Fibroblast of skin of abdomen (primary cell): ENCODE measurements at regions not wholly inside any gene's neighbourhood (a gene's known extent, or its start where the extent isn't known, plus 50 kb on each side); places are given as distances from the start of the nearest gene placed in this dataset.
A peak's percentile ranks its signal among the peaks of the same experiment; 100 is the strongest.
"Not testable (repeated sequence)": the region's sequence is repeated elsewhere in the genome, so short reads cannot be mapped to it uniquely, and the experiment has no call there.

Experiments
- DNase-seq: peaks from one replicate; pipeline ENCODE4 v3.0.0-alpha.2; 2013

- DNase-seq, result no peak
These were observed 73.7 kb upstream of the H2AZ1 start for GRCh38 chr4:100023800-100024199.

GRCh38 chr4:100022792-100023222, 72.7 kb upstream of the H2AZ1 start:
- DNase-seq, result no peak

DNA sequence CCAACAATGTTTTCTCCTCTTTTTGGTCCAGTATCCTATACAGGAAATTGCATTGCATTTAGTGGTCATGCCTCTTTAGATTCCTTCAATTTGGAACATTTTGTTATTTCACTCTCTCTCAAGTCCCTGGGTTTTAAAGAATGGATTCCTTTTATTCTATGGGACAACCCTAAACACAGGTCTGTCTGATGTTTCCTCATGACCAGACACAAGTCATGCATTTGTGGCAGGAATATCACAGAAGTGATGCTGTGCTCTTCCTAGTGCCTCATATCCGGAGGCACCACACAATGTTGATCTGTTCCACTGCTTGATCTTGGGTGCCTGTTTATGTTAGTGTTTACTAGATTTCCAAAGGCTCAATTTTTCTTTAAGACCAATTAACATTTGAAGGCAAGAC, 69.7 kb upstream of the H2AZ1 start:
- no peak for DNase-seq

DNA sequence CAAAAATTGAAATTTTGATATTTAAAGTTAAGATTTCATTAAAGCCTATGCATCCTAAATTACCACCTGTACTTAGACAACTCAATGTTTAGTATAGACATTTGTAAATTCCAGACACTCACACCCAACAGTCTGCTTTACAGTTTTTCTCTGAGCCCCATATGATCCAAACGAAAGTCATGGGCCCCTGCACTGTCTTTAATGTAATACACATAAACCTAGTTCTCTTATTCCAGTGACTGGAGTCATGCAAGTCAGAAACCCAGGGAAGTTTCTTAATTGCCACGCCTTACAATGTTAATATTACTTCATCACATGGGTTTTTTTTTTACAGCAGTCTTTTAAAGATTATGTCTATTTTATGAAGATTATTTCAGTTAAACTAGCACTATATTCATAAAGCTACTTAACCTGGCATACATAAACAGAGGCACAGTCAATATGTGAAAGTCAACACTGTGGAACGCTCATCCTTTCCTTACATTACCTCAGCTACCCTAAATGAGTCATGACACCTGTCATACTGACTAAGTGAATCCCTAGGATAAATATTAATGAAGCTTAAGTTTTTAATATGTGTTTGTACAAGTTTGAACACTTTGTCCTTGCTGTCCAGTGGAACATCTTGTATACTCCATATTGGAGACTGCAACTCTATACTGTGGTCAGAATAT, 67.7 kb upstream of the H2AZ1 start:
- no peak for DNase-seq

DNA sequence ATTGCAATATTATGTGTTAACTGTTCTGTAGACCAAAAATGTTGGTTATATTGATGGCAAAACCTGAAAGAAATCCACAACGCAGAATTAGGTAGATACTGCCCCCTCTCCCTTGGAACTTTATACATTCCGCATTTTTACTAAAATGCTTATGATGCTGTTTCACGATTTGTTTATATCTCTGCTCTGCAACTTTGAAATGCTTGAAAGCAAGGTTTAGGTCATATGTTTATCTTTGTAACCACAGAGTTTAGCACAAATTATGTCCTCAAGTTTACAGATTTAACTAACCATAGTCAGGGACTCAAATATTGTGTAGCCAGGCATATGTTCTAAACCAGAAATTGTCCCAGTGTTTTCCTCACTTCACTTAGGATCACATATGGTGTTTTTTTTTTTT, 66.1 kb upstream of the H2AZ1 start:
- DNase-seq, result no peak

DNA sequence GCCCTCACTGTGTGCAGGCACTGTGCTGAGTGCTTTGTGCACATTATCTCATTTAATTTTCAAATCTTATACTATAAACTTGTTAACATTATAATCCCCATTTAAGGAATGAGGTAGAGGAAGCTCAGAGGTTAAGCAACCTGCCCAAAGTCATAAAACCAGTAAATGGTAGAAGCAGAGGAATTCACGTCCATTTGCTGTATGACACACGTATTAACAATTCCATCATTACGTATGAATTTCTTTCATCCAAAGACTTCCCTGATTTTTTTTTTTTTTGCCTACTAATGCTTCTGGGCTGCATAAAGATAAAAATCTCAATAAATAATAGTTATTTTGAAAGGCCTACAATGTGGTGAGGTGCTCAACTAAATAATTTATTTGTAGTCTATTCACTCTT, 64.5 kb upstream of the H2AZ1 start:
- no peak for DNase-seq

GRCh38 chr4:100009490-100009889, 59.4 kb upstream of the H2AZ1 start:
- peak; percentile 58 for DNase-seq

DNA sequence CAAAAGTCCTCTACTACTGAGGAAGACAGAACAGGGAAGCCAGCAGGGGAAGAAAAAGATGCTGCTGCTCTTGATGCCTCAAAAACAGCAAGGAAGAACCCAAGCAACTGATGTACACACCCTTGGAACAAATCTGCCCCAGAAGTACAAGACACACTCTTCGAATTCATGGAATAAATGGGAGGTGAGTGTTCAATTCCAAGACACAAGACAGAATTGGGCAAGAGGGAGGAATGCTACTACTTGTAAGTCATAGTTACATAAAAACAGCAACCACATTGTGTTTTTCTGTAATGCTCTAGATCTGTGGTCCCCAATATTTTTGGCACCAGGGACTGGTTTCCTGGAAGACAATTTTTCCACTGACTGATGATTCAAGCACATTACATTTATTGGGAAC, 58.0 kb upstream of the H2AZ1 start:
- DNase-seq, result peak; percentile 78

DNA sequence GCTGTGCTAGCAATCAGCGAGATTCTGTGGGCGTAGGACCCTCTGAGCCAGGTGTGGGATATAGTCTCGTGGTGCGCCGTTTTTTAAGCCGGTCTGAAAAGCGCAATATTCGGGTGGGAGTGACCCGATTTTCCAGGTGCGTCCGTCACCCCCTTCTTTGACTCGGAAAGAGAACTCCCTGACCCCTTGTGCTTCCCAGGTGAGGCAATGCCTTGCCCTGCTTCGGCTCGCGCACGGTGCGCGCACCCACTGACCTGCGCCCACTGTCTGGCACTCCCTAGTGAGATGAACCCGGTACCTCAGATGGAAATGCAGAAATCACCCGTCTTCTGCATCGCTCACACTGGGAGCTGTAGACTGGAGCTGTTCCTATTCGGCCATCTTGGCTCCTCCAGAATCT, 56.1 kb upstream of the H2AZ1 start:
- not testable (repeated sequence) for DNase-seq
